Mucosa of descending colon (tissue), 3 donors: ENCODE measurements at regions not wholly inside any gene's neighbourhood (a gene's known extent, or its start where the extent isn't known, plus 50 kb on each side); places are given as distances from the start of the nearest gene placed in this dataset.

Experiments
- ATAC-seq: fragments of 200-7000 bp; cut with Tn5 transposase; one replicate; pipeline ENCODE4 v1.9.1; 2020; ENCODE audit warnings: mild to moderate bottlenecking, moderate library complexity
- DNase-seq, 3 donors: peaks; one replicate each; pipeline ENCODE4 v3.0.0-alpha.2; 2020
- H3K36me3 ChIP-seq: fragments of 200-600 bp; one replicate; pipeline ENCODE4 v1.8.0; 2021; ENCODE audit warnings: low read depth, mild to moderate bottlenecking
- H3K4me1 ChIP-seq: fragments of 200-600 bp; one replicate; pipeline ENCODE4 v1.8.0; 2021; ENCODE audit warnings: low read depth, mild to moderate bottlenecking
- H3K4me3 ChIP-seq: fragments of 200-600 bp; one replicate; pipeline ENCODE4 v1.8.0; 2021; ENCODE audit warnings: mild to moderate bottlenecking
- H3K9me3 ChIP-seq: fragments of 200-600 bp; one replicate; pipeline ENCODE4 v1.8.0; 2021; ENCODE audit warnings: mild to moderate bottlenecking
- intact Hi-C, 2 donors: fragments of 100-400 bp; cut with DNase I in 1 of 2; cut with micrococcal nuclease in 1 of 2; formaldehyde crosslinking; loops; one replicate each; pipeline versions ENCODE4 v1.11.0 to v1.11.1; 2022; cut with DNase I, micrococcal nuclease
- TF ChIP-seq, protein P1 (sequence below): fragments of 200-600 bp; IDR thresholded peaks from one replicate; pipeline ENCODE4 v1.8.0; 2022; ENCODE audit warnings: antibody characterized with exemption, mild to moderate bottlenecking
- donor health status: DM: no; HTN: no; CAD: no; lungs with moderate emphysema.
- donor health status: DM: no; HTN: no; CAD: no.
- donor health status: DM: no; HTN: yes; CAD: no.

DNA sequence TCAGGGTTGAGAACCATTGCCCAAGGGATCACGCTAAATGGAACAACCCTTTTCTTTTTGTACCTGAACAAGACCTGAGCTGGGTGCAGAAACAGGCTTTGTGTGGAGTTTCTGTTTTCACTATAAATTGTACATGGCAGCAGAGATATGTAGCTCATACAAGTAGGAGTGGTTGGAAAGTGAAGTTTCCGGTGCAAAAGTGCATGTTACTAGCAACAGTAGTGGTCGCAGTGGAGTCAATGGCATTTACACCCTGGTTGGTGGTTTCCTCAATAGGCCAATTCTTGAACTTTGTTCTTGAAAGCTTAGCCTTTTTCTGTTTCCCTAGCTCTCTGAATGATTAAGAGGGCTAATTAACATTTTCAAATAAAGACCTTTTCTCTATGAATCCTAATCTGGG, 170.7 kb downstream of the NEBL start:
- Histone ChIP-seq H3K4me1 (no peaks in the 10 kb centered on the region), H3K9me3 (no peaks in the 10 kb centered on the region), H3K36me3 (no peaks in the 10 kb centered on the region), H3K4me3 (no peak overlapping the region)
- TF ChIP-seq, protein P1, sequence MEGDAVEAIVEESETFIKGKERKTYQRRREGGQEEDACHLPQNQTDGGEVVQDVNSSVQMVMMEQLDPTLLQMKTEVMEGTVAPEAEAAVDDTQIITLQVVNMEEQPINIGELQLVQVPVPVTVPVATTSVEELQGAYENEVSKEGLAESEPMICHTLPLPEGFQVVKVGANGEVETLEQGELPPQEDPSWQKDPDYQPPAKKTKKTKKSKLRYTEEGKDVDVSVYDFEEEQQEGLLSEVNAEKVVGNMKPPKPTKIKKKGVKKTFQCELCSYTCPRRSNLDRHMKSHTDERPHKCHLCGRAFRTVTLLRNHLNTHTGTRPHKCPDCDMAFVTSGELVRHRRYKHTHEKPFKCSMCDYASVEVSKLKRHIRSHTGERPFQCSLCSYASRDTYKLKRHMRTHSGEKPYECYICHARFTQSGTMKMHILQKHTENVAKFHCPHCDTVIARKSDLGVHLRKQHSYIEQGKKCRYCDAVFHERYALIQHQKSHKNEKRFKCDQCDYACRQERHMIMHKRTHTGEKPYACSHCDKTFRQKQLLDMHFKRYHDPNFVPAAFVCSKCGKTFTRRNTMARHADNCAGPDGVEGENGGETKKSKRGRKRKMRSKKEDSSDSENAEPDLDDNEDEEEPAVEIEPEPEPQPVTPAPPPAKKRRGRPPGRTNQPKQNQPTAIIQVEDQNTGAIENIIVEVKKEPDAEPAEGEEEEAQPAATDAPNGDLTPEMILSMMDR = no peak
- intact Hi-C loops = no loop called here
- ATAC-seq (no peak), DNase-seq (no peak)

DNA sequence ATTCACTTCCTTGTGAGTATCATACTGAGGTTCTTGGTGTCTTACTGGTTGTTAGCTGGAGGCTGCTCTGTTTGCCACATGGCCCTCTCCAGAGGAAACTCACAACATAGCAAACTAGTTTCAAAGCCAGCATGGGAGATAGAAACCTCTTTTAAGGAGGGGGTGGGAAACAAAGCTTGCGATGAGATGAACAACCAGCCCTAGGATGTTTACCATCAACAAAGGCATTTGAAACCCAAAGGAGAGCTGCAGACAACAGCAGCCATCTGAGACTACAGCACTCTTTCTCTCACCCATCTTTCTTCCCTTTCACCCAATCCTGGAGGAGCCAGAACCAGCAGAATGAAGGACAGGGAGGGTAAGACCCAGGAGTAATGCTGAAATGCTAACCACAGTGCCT, 182.1 kb downstream of the NEBL start:
- no peak for ATAC-seq
- TF ChIP-seq, protein P1 = no peak
- Histone ChIP-seq H3K36me3 (no peaks in the 10 kb centered on the region), H3K4me1 (no peaks in the 10 kb centered on the region), H3K9me3 (no peaks in the 10 kb centered on the region), H3K4me3 (no peak overlapping the region)
- intact Hi-C loops = no loop called here
- no peak for DNase-seq

DNA sequence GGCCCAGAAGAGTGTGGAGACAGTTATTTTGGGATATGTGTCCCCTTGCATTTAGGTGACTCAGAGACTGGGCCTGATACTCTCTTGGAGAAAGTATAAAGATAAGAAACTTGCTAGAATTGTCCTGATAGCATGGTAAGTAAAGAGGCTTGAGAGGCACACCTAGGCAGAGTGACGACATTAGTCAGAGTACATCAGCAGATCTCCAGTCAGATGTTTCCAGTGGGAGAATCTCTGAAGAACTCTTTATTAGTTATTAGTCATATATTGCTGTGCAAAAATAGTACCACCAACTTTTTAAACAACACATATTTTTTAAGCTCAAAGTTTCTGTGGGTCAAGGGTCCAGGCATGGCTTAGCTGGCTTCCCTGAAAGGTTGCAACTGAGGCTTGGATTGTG, 182.6 kb downstream of the NEBL start:
- Histone ChIP-seq H3K36me3 (no peaks in the 10 kb centered on the region), H3K4me1 (no peaks in the 10 kb centered on the region), H3K9me3 (no peaks in the 10 kb centered on the region), H3K4me3 (no peak overlapping the region)
- intact Hi-C loops = no loop called here
- ATAC-seq (no peak), DNase-seq (no peak)
- TF ChIP-seq, protein P1 = no peak

DNA sequence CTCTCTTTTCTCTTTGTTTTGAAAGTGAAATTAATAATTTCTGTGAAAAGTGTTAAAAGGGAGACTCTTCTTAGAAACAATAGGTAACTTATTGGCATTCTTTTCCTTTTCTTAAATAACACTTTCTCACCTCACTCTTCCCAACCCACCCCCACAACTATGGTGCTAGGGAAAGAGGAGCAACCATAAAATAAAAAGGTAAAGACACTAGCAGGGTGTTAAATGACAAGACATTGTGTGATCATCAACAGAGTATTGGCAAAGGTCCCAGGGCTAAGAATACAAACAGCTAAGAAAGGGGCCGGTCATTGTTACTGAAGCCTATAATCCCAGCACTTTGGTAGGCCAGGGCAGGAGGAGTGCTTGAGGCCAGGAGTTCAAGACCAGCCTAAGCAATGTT, 183.7 kb downstream of the NEBL start:
- Histone ChIP-seq H3K36me3 (no peaks in the 10 kb centered on the region), H3K4me3 (no peak overlapping the region), H3K4me1 (no peaks in the 10 kb centered on the region), H3K9me3 (no peaks in the 10 kb centered on the region)
- intact Hi-C loops = no loop called here
- ATAC-seq = no peak
- TF ChIP-seq, protein P1 = no peak
- DNase-seq = no peak

DNA sequence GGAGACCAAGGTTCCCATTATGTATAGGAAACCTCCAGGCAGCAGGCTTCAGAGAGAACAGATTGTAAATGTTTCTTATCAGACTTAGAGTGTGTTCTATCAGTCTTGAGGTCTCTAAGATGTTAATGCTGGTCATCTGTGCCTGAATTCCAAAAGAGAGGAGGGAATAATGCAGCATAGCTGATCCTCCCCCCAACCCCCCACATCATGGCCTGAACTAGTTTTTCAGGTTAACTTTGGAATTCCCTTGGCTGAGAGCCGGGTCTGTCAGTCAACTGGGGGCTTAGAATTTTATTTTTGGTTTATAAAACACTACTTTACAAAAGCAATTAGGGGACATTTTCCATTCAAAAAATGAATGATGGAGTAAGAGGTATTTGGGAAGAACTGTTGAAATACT, 184.3 kb downstream of the NEBL start:
- Histone ChIP-seq H3K9me3 (no peaks in the 10 kb centered on the region), H3K36me3 (no peaks in the 10 kb centered on the region), H3K4me1 (no peaks in the 10 kb centered on the region), H3K4me3 (no peak overlapping the region)
- DNase-seq (no peak), ATAC-seq (no peak)
- intact Hi-C loops = no loop called here
- TF ChIP-seq, protein P1 = no peak

DNA sequence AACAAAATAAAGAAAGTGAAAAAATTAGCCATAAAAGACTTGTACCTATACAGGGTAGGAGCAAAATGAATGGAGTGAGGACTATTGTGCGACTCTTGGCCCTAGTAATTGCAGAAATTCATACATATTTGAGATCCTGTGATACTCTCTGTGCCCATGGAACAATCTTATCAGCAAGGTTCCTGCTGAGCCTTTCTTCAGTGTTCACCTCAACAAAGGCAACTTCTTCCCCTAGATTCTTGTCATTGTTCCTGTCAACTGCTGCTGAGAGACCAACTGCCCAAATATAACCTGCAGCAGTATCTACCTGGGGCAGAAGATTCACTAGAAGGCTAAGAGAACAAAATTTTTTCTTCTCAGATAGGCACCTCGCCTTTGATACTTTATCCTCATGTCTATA, 187.4 kb downstream of the NEBL start:
- Histone ChIP-seq H3K4me1 (no peaks in the 10 kb centered on the region), H3K36me3 (no peaks in the 10 kb centered on the region), H3K9me3 (no peaks in the 10 kb centered on the region), H3K4me3 (no peak overlapping the region)
- no peak for DNase-seq
- ATAC-seq = no peak
- intact Hi-C loops = no loop called here
- TF ChIP-seq, protein P1 = no peak
